Vagina (tissue), 2 donors: ENCODE measurements at regions not wholly inside any gene's neighbourhood (a gene's known extent, or its start where the extent isn't known, plus 50 kb on each side); places are given as distances from the start of the nearest gene placed in this dataset.

Experiments used
- DNase-seq, 2 donors: peaks; one replicate each; pipeline ENCODE4 v3.0.0-alpha.2; 2017; ENCODE audit errors: extremely low spot score in 2 of 2
- H3K27ac ChIP-seq: fragments of 200-600 bp; sonication (generic); one replicate; pipeline ENCODE4 v1.5.1; 2019
- H3K27me3 ChIP-seq: fragments of 200-600 bp; sonication (generic); one replicate; pipeline ENCODE4 v1.5.1; 2019
- H3K36me3 ChIP-seq, 2 donors: fragments of 200-600 bp; sonication (generic); one replicate each; pipeline ENCODE4 v1.5.1; 2017 to 2019
- H3K4me1 ChIP-seq: fragments of 200-600 bp; sonication (generic); one replicate; pipeline ENCODE4 v1.5.1; 2019
- H3K4me3 ChIP-seq, 2 donors: fragments of 200-600 bp; sonication (generic); 1 replicate in 1 of 2; 2 replicates in 1 of 2; pipeline ENCODE4 v1.5.1; 2016 to 2019
- H3K9me3 ChIP-seq: fragments of 200-600 bp; sonication (generic); one replicate; pipeline ENCODE4 v1.5.1; 2019
- CTCF ChIP-seq, 3 experiments: fragments of 450-650 bp in 2 of 3; fragments of 200-600 bp in 1 of 3; sonication (generic) in 1 of 3; IDR thresholded peaks; one replicate each; pipeline ENCODE4 v1.5.1; 2017 to 2019; ENCODE audit warnings: antibody characterized with exemption in 3 of 3, mild to moderate bottlenecking in 2 of 3, moderate library complexity in 2 of 3
- POLR2A ChIP-seq, 2 donors: fragments of 450-650 bp; IDR thresholded peaks; one replicate each; pipeline ENCODE4 v1.6.1; 2017; ENCODE audit warnings: antibody characterized with exemption in 2 of 2, mild to moderate bottlenecking in 2 of 2, moderate library complexity in 2 of 2
- POLR2AphosphoS5 ChIP-seq, 2 donors: sonication (generic); formaldehyde crosslinking; IDR thresholded peaks; one replicate each; pipeline ENCODE4 v1.9.0; 2017; ENCODE audit warnings: antibody characterized with exemption in 2 of 2, mild to moderate bottlenecking in 2 of 2, low read depth in 1 of 2; ENCODE audit not compliant: insufficient read depth in 1 of 2
- intact Hi-C: fragments of 100-400 bp; cut with DNase I; formaldehyde crosslinking; loops from one replicate; pipeline ENCODE4 v1.15.1; 2023

- H3K27ac ChIP-seq = no peak overlapping the region
- intact Hi-C loops = no loop called here
- H3K4me3 ChIP-seq = no peak overlapping the region
- no peak for DNase-seq
- no peaks in the 10 kb centered on the region for H3K4me1 ChIP-seq
- no peak for TF ChIP-seq CTCF (IDR thresholded peaks at IDR 0.05)
- no peak for TF ChIP-seq POLR2AphosphoS5 (IDR thresholded peaks at IDR 0.05; ENCODE audit: insufficient read depth in 1 of 2, low read depth in 1 of 2)
- TF ChIP-seq POLR2A (IDR thresholded peaks at IDR 0.05) = no peak
- H3K27me3 ChIP-seq = no peaks in the 10 kb centered on the region
- no peaks in the 10 kb centered on the region for H3K36me3 ChIP-seq
- no peaks in the 10 kb centered on the region for H3K9me3 ChIP-seq
These were observed 80.0 kb downstream of the PLXNA1 start for GRCh38 chr3:127062926-127063325.

DNA sequence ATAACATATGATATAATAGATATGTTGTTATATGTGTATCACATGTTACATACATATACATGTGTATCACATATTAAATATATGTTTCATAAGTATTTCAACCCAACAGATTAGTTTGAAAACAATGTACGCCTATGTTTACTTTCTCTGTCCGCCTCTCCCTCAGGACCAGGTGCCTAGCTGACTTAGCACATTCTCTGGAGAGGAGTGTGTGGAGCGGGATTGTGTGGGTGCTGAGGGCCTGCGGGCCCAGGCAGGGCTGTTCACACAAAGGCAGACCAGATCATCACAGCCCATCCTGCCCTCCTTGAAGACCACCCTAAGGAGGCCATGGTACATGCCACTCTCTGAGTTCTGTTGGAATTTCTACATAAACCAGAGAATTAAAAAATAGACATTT, 81.0 kb downstream of the PLXNA1 start:
- Histone ChIP-seq H3K4me3 (no peak overlapping the region), H3K27me3 (no peaks in the 10 kb centered on the region), H3K9me3 (no peaks in the 10 kb centered on the region), H3K4me1 (no peaks in the 10 kb centered on the region), H3K27ac (no peak overlapping the region), H3K36me3 (no peaks in the 10 kb centered on the region)
- DNase-seq = no peak
- intact Hi-C loops = no loop called here
- TF ChIP-seq POLR2A (IDR thresholded peaks at IDR 0.05) (no peak), CTCF (IDR thresholded peaks at IDR 0.05) (no peak), POLR2AphosphoS5 (IDR thresholded peaks at IDR 0.05; ENCODE audit: insufficient read depth in 1 of 2, low read depth in 1 of 2) (no peak)

DNA sequence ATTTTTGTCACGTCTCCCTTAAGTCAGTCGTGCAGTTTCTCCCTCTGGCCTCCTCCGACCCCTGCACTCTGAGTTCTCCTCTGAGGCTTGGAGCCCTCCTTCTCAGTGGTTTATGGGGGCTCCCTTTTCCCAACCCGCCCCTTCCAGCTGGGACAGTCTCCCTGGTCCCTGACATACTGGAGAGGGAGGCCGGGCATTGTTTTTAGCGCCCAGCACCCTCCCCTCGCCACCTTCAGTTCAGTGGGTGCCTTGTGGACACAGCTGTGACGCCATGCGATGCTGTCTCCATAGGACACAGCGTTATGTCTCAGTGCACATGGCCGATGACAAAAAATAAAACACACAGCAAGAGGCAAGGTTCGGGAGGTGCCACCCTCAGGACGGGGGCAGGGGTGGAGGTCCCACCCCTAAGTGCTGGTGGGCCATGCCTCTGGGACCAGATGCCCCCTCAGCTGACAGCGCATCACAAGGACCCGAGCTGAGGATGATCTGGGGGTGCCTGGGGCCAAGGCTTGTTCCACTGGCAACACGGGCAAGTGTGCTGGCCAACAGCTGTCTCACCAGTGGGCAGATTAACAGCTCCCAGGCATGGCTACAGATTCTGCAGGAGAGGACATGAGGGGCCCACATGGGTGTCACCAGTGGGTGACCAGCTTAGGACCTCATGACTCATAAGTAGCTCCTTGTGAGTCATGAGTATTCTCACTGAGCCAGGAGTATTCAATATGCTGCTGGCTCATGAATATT, 81.6 kb downstream of the PLXNA1 start:
- no peak overlapping the region for H3K4me3 ChIP-seq
- no peak for DNase-seq
- H3K27me3 ChIP-seq = no peaks in the 10 kb centered on the region
- no peaks in the 10 kb centered on the region for H3K36me3 ChIP-seq
- no peak overlapping the region for H3K27ac ChIP-seq
- no peaks in the 10 kb centered on the region for H3K9me3 ChIP-seq
- H3K4me1 ChIP-seq = no peaks in the 10 kb centered on the region
- TF ChIP-seq POLR2AphosphoS5 (IDR thresholded peaks at IDR 0.05; ENCODE audit: insufficient read depth in 1 of 2, low read depth in 1 of 2) = no peak
- intact Hi-C loops = no loop called here

GRCh38 chr3:127065138-127065427, 82.2 kb downstream of the PLXNA1 start:
- Histone ChIP-seq H3K4me1 (no peaks in the 10 kb centered on the region), H3K9me3 (no peaks in the 10 kb centered on the region), H3K27me3 (no peaks in the 10 kb centered on the region), H3K36me3 (no peaks in the 10 kb centered on the region), H3K27ac (no peak overlapping the region), H3K4me3 (no peak overlapping the region)
- DNase-seq = no peak
- intact Hi-C loops = no loop called here
- no peak for TF ChIP-seq CTCF (IDR thresholded peaks at IDR 0.05)
- TF ChIP-seq POLR2AphosphoS5 (IDR thresholded peaks at IDR 0.05; ENCODE audit: insufficient read depth in 1 of 2, low read depth in 1 of 2) = no peak
- TF ChIP-seq POLR2A (IDR thresholded peaks at IDR 0.05) = no peak

DNA sequence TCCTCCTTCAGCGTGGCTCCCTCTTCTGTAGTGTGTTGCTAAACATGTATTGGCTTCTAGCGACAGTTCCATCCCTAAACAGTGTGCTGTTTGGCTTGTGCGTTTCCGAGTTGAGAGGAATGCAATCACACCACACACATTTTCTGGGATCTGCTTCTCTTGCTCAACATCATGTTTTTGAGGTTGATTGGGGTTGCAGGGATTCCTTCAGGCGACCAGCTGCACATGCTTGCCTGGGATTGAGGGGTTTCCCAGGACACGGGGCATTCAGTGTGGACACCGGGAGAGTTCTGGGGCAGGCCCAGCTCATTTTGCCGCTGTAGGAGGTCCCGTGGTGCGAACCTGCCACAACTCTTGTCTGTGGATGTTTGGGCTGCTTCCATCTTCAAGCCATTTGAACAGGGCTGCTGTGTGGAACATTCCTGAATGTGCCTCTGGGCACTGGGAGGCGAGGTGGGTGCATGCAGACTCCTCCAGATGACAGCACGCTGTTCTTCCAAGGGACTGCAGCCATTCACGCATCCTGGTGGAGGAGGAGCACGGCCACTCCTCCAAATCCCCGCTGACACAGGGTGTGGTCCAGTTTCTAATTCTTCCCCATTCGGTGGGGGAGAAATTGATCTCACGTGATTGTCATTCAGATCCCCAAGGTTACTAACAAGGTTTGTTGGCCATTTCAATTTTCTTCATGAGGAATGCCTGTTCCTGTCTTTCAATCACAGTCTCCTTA, 82.8 kb downstream of the PLXNA1 start:
- Histone ChIP-seq H3K27me3 (no peaks in the 10 kb centered on the region), H3K4me1 (no peaks in the 10 kb centered on the region), H3K27ac (no peak overlapping the region), H3K4me3 (no peak overlapping the region), H3K36me3 (no peaks in the 10 kb centered on the region), H3K9me3 (no peaks in the 10 kb centered on the region)
- intact Hi-C loops = no loop called here
- TF ChIP-seq POLR2A (IDR thresholded peaks at IDR 0.05) (no peak), CTCF (IDR thresholded peaks at IDR 0.05) (no peak), POLR2AphosphoS5 (IDR thresholded peaks at IDR 0.05; ENCODE audit: insufficient read depth in 1 of 2, low read depth in 1 of 2) (no peak)
- no peak for DNase-seq
